ENCODE measurements at regions not wholly inside any gene's neighbourhood (a gene's known extent, or its start where the extent isn't known, plus 50 kb on each side); places are given as distances from the start of the nearest gene placed in this dataset.

DNA sequence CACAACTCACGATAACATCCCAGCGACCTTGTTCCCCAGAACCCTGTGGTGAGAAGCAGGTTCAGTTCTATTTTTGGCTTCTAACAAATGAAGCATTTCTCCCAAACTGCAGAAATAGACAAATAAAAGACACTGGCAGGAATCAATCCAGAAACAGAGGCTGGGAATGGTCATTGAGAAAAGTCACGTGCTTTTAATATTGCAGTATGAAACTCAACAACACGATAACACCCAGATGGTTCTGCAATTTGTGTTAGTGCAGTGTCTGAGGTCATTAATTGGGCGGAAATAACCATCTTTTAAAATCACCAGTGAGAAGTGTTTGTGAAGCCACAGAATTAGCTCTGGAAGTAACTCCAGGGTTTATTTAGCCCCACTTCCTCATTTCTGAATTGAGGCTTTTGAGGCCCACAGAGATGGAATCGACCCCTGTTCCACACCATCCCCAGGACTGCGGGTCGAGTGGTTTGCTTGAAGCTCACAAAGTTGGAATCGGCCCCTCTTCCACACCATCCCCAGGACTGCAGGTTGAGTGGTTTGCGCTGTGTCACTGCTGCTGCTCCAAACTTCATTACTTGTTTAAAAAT lies 164.7 kb upstream of the IRX4 start:
- DNase-seq, result no peak
- no peak overlapping the region for H3K27ac ChIP-seq
- 71 to 75% methylated on average over 10 of the region's 10 CpGs for WGBS, 2 donors

GRCh38 chr5:2044041-2044440 lies 161.3 kb upstream of the IRX4 start:
- no peak for DNase-seq
- H3K27me3 ChIP-seq, result no peaks in the 10 kb centered on the region
- WGBS, 2 donors, result 76 to 89% methylated on average over 7 of the region's 7 CpGs

More for the DNA sequence above, 164.7 kb upstream of the IRX4 start:
- Histone ChIP-seq H3K9me3 (no peaks in the 10 kb centered on the region), H3K36me3 (no peaks in the 10 kb centered on the region), H3K27me3 (no peaks in the 10 kb centered on the region), H3K4me1 (no peaks in the 10 kb centered on the region), H3K4me3 (no peak overlapping the region)
- ATAC-seq (ENCODE audit: low FRiP score in 2 of 2), result no peak
- no peak for TF ChIP-seq POLR2AphosphoS5 (IDR thresholded peaks at IDR 0.05)
- no peak for TF ChIP-seq EP300 (IDR thresholded peaks at IDR 0.05)
- no peak for TF ChIP-seq POLR2A (IDR thresholded peaks at IDR 0.05)
- no peak for TF ChIP-seq CTCF (IDR thresholded peaks at IDR 0.05)

DNA sequence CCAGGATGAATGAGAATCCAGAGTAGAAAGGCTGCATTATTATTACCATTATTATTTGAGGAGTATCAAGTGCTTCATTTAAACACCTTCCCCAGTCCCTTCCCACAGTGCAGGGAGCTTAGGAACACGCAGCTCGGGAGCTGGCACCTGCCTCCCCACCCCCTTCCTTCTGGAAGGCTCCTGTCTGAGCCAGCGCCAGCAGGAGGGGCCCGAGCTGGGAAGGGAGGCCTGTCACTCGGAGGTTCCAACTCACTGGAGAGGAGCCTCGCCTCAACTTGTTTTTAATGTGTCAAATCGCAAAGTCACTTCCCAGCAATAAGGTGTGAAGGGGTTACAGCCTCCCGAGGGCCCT lies 156.4 kb upstream of the IRX4 start:
- ATAC-seq (ENCODE audit: low FRiP score in 2 of 2) (peak in 1 of 2 donors; percentile 17), DNase-seq (no peak)
- Histone ChIP-seq H3K4me1 (peaks cover 4 to 14% (median 12%) of the 10 kb centered on the region in 4 donors), H3K27ac (no peak overlapping the region), H3K27me3 (no peaks in the 10 kb centered on the region), H3K4me3 (no peak overlapping the region), H3K36me3 (no peaks in the 10 kb centered on the region), H3K9me3 (no peaks in the 10 kb centered on the region)
- TF ChIP-seq POLR2A (IDR thresholded peaks at IDR 0.05), result no peak
- no peak for TF ChIP-seq CTCF (IDR thresholded peaks at IDR 0.05)
- TF ChIP-seq EP300 (IDR thresholded peaks at IDR 0.05), result no peak
- TF ChIP-seq POLR2AphosphoS5 (IDR thresholded peaks at IDR 0.05), result no peak
- 13 to 37% methylated on average over 2 to 8 of the region's 8 CpGs for WGBS, 2 donors

More at GRCh38 chr5:2044041-2044440, 161.3 kb upstream of the IRX4 start:
- peaks cover 0 to 4% (median 2%) of the 10 kb centered on the region in 4 donors for H3K4me1 ChIP-seq
- no peak for ATAC-seq (ENCODE audit: low FRiP score in 2 of 2)
- H3K36me3 ChIP-seq, result no peaks in the 10 kb centered on the region
- no peak overlapping the region for H3K27ac ChIP-seq
- no peaks in the 10 kb centered on the region for H3K9me3 ChIP-seq
- TF ChIP-seq EP300 (IDR thresholded peaks at IDR 0.05) (no peak), POLR2A (IDR thresholded peaks at IDR 0.05) (no peak), CTCF (IDR thresholded peaks at IDR 0.05) (no peak), POLR2AphosphoS5 (IDR thresholded peaks at IDR 0.05) (no peak)
- no peak overlapping the region for H3K4me3 ChIP-seq

- no peak overlapping the region for H3K27ac ChIP-seq
- H3K27me3 ChIP-seq, result no peaks in the 10 kb centered on the region
- H3K4me3 ChIP-seq, result peak overlapping the region; percentile 19 to 53 (median 44)
- WGBS, 2 donors, result 7 to 9% methylated on average over 14 to 17 of the region's 58 CpGs
- no peak for TF ChIP-seq EP300 (IDR thresholded peaks at IDR 0.05)
- no peak for TF ChIP-seq POLR2A (IDR thresholded peaks at IDR 0.05)
- peak; percentile 86 to 94 (median 92) for TF ChIP-seq CTCF (IDR thresholded peaks at IDR 0.05)
- TF ChIP-seq POLR2AphosphoS5 (IDR thresholded peaks at IDR 0.05), result no peak
- no peaks in the 10 kb centered on the region for H3K9me3 ChIP-seq
- peaks cover 4 to 14% (median 12%) of the 10 kb centered on the region in 4 donors for H3K4me1 ChIP-seq
- H3K36me3 ChIP-seq, result no peaks in the 10 kb centered on the region
- DNase-seq (peak; percentile 77 to 94), ATAC-seq (ENCODE audit: low FRiP score in 2 of 2) (peak; percentile 91 to 96)
Observed at GRCh38 chr5:2038321-2039179, 155.8 kb upstream of the IRX4 start.
